ENCODE measurements at regions not wholly inside any gene's neighbourhood (a gene's known extent, or its start where the extent isn't known, plus 50 kb on each side); places are given as distances from the start of the nearest gene placed in this dataset.

- intact Hi-C loops (cut with DNase I), result no loop called here
- DNase-seq (no peak), FAIRE-seq (no peak)
- no peaks in the 10 kb centered on the region for H3K36me3 ChIP-seq (ENCODE audit: control insufficient read depth in 2 of 3, insufficient read depth in 3 of 3, low read length in 3 of 3)
- H3K9ac ChIP-seq (ENCODE audit: low read length in 3 of 3), result no peak overlapping the region
- no peak overlapping the region for H3K27ac ChIP-seq (ENCODE audit: low read depth in 2 of 2, low read length in 2 of 2)
- no peaks in the 10 kb centered on the region for H3K4me1 ChIP-seq (ENCODE audit: control insufficient read depth in 2 of 3, insufficient read depth in 2 of 3, low read depth in 1 of 3, low read length in 3 of 3)
- TF ChIP-seq, protein P1, sequence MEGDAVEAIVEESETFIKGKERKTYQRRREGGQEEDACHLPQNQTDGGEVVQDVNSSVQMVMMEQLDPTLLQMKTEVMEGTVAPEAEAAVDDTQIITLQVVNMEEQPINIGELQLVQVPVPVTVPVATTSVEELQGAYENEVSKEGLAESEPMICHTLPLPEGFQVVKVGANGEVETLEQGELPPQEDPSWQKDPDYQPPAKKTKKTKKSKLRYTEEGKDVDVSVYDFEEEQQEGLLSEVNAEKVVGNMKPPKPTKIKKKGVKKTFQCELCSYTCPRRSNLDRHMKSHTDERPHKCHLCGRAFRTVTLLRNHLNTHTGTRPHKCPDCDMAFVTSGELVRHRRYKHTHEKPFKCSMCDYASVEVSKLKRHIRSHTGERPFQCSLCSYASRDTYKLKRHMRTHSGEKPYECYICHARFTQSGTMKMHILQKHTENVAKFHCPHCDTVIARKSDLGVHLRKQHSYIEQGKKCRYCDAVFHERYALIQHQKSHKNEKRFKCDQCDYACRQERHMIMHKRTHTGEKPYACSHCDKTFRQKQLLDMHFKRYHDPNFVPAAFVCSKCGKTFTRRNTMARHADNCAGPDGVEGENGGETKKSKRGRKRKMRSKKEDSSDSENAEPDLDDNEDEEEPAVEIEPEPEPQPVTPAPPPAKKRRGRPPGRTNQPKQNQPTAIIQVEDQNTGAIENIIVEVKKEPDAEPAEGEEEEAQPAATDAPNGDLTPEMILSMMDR (IDR thresholded peaks at IDR 0.05; ENCODE audit: borderline replicate concordance, extremely low read depth, insufficient read depth), result no peak
- H3K27me3 ChIP-seq (ENCODE audit: control insufficient read depth, insufficient read depth, low read length), result no peaks in the 10 kb centered on the region
- no peak overlapping the region for H3K4me3 ChIP-seq (ENCODE audit: low read length in 3 of 3)
- H3K9me3 ChIP-seq (ENCODE audit: control insufficient read depth in 2 of 3, insufficient read depth in 1 of 3, low read length in 3 of 3), result no peaks in the 10 kb centered on the region
Observed at GRCh38 chr6:12621754-12622153, 94.8 kb upstream of the PHACTR1 start.

DNA sequence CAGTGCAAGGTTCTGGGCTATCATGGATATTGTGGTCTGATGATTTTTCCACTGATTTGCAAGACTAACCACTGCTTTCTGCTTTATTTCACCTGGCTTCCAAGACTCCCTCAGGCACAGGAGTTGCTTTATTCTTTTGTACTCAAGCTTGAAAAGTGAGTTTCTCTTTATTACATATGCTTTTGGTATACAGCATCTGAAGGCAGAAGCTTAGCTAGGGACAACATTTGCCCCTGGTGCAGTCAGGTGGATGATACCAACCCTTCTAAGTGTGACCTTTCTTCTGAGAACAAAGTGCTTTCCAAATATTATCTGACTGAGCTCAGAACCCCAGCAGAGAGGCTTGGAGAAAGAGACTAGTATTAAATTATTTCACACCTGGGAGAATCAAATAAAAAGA lies 94.0 kb upstream of the PHACTR1 start:
- Histone ChIP-seq H3K27ac (ENCODE audit: low read depth in 2 of 2, low read length in 2 of 2) (no peak overlapping the region), H3K9ac (ENCODE audit: low read length in 3 of 3) (no peak overlapping the region), H3K36me3 (ENCODE audit: control insufficient read depth in 2 of 3, insufficient read depth in 3 of 3, low read length in 3 of 3) (no peaks in the 10 kb centered on the region), H3K4me3 (ENCODE audit: low read length in 3 of 3) (no peak overlapping the region), H3K4me1 (ENCODE audit: control insufficient read depth in 2 of 3, insufficient read depth in 2 of 3, low read depth in 1 of 3, low read length in 3 of 3) (no peaks in the 10 kb centered on the region), H3K27me3 (ENCODE audit: control insufficient read depth, insufficient read depth, low read length) (no peaks in the 10 kb centered on the region), H3K9me3 (ENCODE audit: control insufficient read depth in 2 of 3, insufficient read depth in 1 of 3, low read length in 3 of 3) (no peaks in the 10 kb centered on the region)
- DNase-seq, result peak in 2 of 5 donors; percentile 30 to 48
- no peak for FAIRE-seq
- intact Hi-C loops (cut with DNase I), result no loop called here
- TF ChIP-seq, protein P1 (IDR thresholded peaks at IDR 0.05; ENCODE audit: borderline replicate concordance, extremely low read depth, insufficient read depth), result no peak

DNA sequence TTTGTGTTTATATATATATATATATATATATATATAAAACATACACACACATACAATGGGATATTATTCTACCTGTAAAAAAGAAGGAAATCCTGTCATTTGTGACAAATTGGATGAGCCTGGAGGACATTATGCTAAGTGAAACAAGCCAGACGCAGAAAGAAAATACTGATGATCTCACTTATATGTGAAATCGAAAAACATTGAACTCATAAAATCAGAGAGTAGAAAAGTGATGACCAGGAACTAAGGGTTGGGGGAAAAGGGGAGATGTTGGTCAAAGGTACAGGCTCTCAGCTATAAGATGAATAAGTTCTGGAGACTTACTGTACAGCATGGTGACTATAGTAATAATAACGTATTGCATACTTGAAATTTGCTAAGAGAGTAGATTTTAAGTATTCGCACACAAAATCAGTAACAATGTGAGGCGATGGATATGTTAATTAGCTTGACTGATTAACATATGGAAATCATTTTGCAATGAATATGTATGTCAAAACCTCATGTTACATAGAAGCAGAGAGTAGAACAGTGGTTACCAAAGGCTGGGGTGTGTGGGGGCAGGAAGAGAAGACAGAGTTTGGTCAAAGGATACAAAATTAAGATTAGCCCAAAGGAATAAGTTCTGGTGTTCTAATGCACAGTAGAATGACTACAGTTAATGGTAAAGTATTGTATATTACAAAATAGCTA lies 92.3 kb upstream of the PHACTR1 start:
- no peak overlapping the region for H3K4me3 ChIP-seq (ENCODE audit: low read length in 3 of 3)
- H3K4me1 ChIP-seq (ENCODE audit: control insufficient read depth in 2 of 3, insufficient read depth in 2 of 3, low read depth in 1 of 3, low read length in 3 of 3), result no peaks in the 10 kb centered on the region
- no peak for DNase-seq
- no peak overlapping the region for H3K27ac ChIP-seq (ENCODE audit: low read depth in 2 of 2, low read length in 2 of 2)
- H3K27me3 ChIP-seq (ENCODE audit: control insufficient read depth, insufficient read depth, low read length), result no peaks in the 10 kb centered on the region
- H3K9me3 ChIP-seq (ENCODE audit: control insufficient read depth in 2 of 3, insufficient read depth in 1 of 3, low read length in 3 of 3), result no peaks in the 10 kb centered on the region
- TF ChIP-seq, protein P1 (IDR thresholded peaks at IDR 0.05; ENCODE audit: borderline replicate concordance, extremely low read depth, insufficient read depth), result no peak
- intact Hi-C loops (cut with DNase I), result no loop called here
- FAIRE-seq, result no peak
- no peak overlapping the region for H3K9ac ChIP-seq (ENCODE audit: low read length in 3 of 3)
- no peaks in the 10 kb centered on the region for H3K36me3 ChIP-seq (ENCODE audit: control insufficient read depth in 2 of 3, insufficient read depth in 3 of 3, low read length in 3 of 3)

GRCh38 chr6:12627053-12627452 lies 89.5 kb upstream of the PHACTR1 start:
- H3K9ac ChIP-seq (ENCODE audit: low read length in 3 of 3), result no peak overlapping the region
- H3K27me3 ChIP-seq (ENCODE audit: control insufficient read depth, insufficient read depth, low read length), result no peaks in the 10 kb centered on the region
- H3K9me3 ChIP-seq (ENCODE audit: control insufficient read depth in 2 of 3, insufficient read depth in 1 of 3, low read length in 3 of 3), result no peaks in the 10 kb centered on the region
- no peaks in the 10 kb centered on the region for H3K36me3 ChIP-seq (ENCODE audit: control insufficient read depth in 2 of 3, insufficient read depth in 3 of 3, low read length in 3 of 3)
- H3K27ac ChIP-seq (ENCODE audit: low read depth in 2 of 2, low read length in 2 of 2), result no peak overlapping the region
- intact Hi-C loops (cut with DNase I), result no loop called here
- TF ChIP-seq, protein P1 (IDR thresholded peaks at IDR 0.05; ENCODE audit: borderline replicate concordance, extremely low read depth, insufficient read depth), result no peak
- DNase-seq (no peak), FAIRE-seq (no peak)
- H3K4me3 ChIP-seq (ENCODE audit: low read length in 3 of 3), result no peak overlapping the region
- no peaks in the 10 kb centered on the region for H3K4me1 ChIP-seq (ENCODE audit: control insufficient read depth in 2 of 3, insufficient read depth in 2 of 3, low read depth in 1 of 3, low read length in 3 of 3)
